PC-3 (cell line): ENCODE measurements at regions not wholly inside any gene's neighbourhood (a gene's known extent, or its start where the extent isn't known, plus 50 kb on each side); places are given as distances from the start of the nearest gene placed in this dataset.

Source experiments
- ATAC-seq: fragments of 200-7000 bp; cut with Tn5 transposase; 2 replicates; pipeline ENCODE4 v1.9.1; 2020; ENCODE audit warnings: mild to moderate bottlenecking, moderate library complexity
- BruUV-seq: library from RNA; stranded (reverse); fragments of 400-500 nt; replicated peaks from 2 replicates; lab custom pipeline; 2021; lab: Mats Ljungman, UMichigan
- CTCF ChIA-PET: fragments of 300-600 bp; sonication (Branson Sonifier 250); formaldehyde crosslinking; loops from one replicate; lab custom pipeline; 2022; ENCODE audit warnings: antibody characterized with exemption; lab: Charles Lee
- POLR2A ChIA-PET: fragments of 300-600 bp; sonication (Branson Sonifier 250); formaldehyde crosslinking; loops from one replicate; lab custom pipeline; 2022; ENCODE audit warnings: antibody characterized with exemption; ENCODE audit not compliant: unreplicated experiment; lab: Charles Lee
- DNase-seq: peaks from one replicate; pipeline ENCODE4 v3.0.0-alpha.2; 2015
- H2AFZ ChIP-seq: fragments of 300-600 bp; sonication (generic); 2 replicates; pipeline ENCODE4 v1.6.0; 2016; ENCODE audit warnings: antibody characterized with exemption, low read length
- H3F3A ChIP-seq: fragments of 300-600 bp; sonication (generic); one replicate; pipeline ENCODE4 v1.6.0; 2017; ENCODE audit warnings: antibody characterized with exemption, low read length, control low read depth, mild to moderate bottlenecking; ENCODE audit not compliant: unreplicated experiment
- H3K27ac ChIP-seq: fragments of 300-600 bp; sonication (generic); 2 replicates; pipeline ENCODE4 v1.5.1; 2016; ENCODE audit warnings: mild to moderate bottlenecking, low read length
- H3K27me3 ChIP-seq: fragments of 300-600 bp; sonication (generic); 2 replicates; pipeline ENCODE4 v1.6.1; 2016; ENCODE audit warnings: low read length, mixed read lengths
- H3K36me3 ChIP-seq: fragments of 300-600 bp; sonication (generic); 2 replicates; pipeline ENCODE4 v1.6.1; 2016; ENCODE audit warnings: low read depth, mixed run types, low read length, mixed read lengths
- H3K4me1 ChIP-seq: fragments of 300-600 bp; sonication (generic); 2 replicates; pipeline ENCODE4 v1.5.1; 2016; ENCODE audit warnings: low read length; ENCODE audit not compliant: insufficient read depth
- H3K4me2 ChIP-seq: fragments of 300-600 bp; sonication (generic); 2 replicates; pipeline ENCODE4 v1.6.0; 2016; ENCODE audit warnings: low read length
- H3K4me3 ChIP-seq: fragments of 300-600 bp; sonication (generic); 2 replicates; pipeline ENCODE4 v1.5.1; 2016; ENCODE audit warnings: mild to moderate bottlenecking, low read length, mixed read lengths
- H3K79me2 ChIP-seq: fragments of 300-600 bp; sonication (generic); 2 replicates; pipeline ENCODE4 v1.6.1; 2017; ENCODE audit warnings: low read length, mixed read lengths
- H3K9ac ChIP-seq: fragments of 300-600 bp; sonication (generic); 2 replicates; pipeline ENCODE4 v1.6.0; 2016; ENCODE audit warnings: mild to moderate bottlenecking, low read length
- H3K9me2 ChIP-seq: fragments of 300-600 bp; sonication (generic); replicated peaks from 2 replicates; pipeline ENCODE4 v1.6.1; 2016; ENCODE audit warnings: mixed run types, low read length, mixed read lengths
- H3K9me3 ChIP-seq: fragments of 300-600 bp; sonication (generic); 2 replicates; pipeline ENCODE4 v1.6.1; 2016; ENCODE audit warnings: low read length, mixed read lengths
- H4K20me1 ChIP-seq: fragments of 300-600 bp; sonication (generic); 2 replicates; pipeline ENCODE4 v1.6.1; 2016; ENCODE audit warnings: low read length, mixed read lengths
- CTCF ChIP-seq: fragments of 300-600 bp; sonication (generic); conservative IDR thresholded peaks from 2 replicates; pipeline ENCODE4 v1.5.1; 2017; ENCODE audit warnings: antibody characterized with exemption, low read depth, mild to moderate bottlenecking, low read length
- EZH2 ChIP-seq: fragments of 300-600 bp; sonication (generic); IDR thresholded peaks from one replicate; pipeline ENCODE4 v1.6.1; 2017; ENCODE audit warnings: antibody characterized with exemption, mild to moderate bottlenecking, low read length; ENCODE audit not compliant: unreplicated experiment
- EZH2phosphoT487 ChIP-seq: fragments of 300-600 bp; sonication (generic); IDR thresholded peaks from 2 replicates; pipeline ENCODE4 v1.6.1; 2018; ENCODE audit warnings: mild to moderate bottlenecking, antibody characterized with exemption, low read length, borderline replicate concordance
- intact Hi-C: fragments of 100-400 bp; cut with micrococcal nuclease; formaldehyde crosslinking; loops from 2 replicates; pipeline ENCODE4 v1.9.0; 2023

- Histone ChIP-seq H3K9ac (no peak overlapping the region), H3K9me2 (no peaks in the 10 kb centered on the region), H3K79me2 (no peaks in the 10 kb centered on the region), H3K4me2 (no peak overlapping the region), H3K36me3 (no peaks in the 10 kb centered on the region), H3K9me3 (no peaks in the 10 kb centered on the region), H3K4me1 (peaks cover 10% of the 10 kb centered on the region; the same call in 1 of the 2 replicates), H3K27ac (no peak overlapping the region), H3K27me3 (no peaks in the 10 kb centered on the region), H4K20me1 (no peaks in the 10 kb centered on the region), H3F3A (no peaks in the 10 kb centered on the region), H2AFZ (no peak overlapping the region), H3K4me3 (no peak overlapping the region)
- CTCF ChIA-PET = no interaction called here
- intact Hi-C loops = loop anchor here (10.0 kb wide), 1 partner anchor 104 kb away; no protein-coding TSS in a partner anchor
- BruUV-seq = no TSS peak
- ATAC-seq = peak; percentile 70
- POLR2A ChIA-PET = interaction anchor here (0.7 kb wide), 2 partner anchors 344 to 1620 kb away, joined by 3 to 5 read pairs; no protein-coding TSS in a partner anchor
- TF ChIP-seq CTCF = no peak
- TF ChIP-seq EZH2 = no peak
- TF ChIP-seq EZH2phosphoT487 = no peak
- peak; percentile 63 for DNase-seq
These were observed 190.7 kb downstream of the FOXL1 start for GRCh38 chr16:86768999-86769398.

- no peaks in the 10 kb centered on the region for H3K27me3 ChIP-seq
- H3K79me2 ChIP-seq = no peaks in the 10 kb centered on the region
- no peak overlapping the region for H3K4me3 ChIP-seq
- no TSS peak for BruUV-seq
- H3K4me2 ChIP-seq = no peak overlapping the region
- no peaks in the 10 kb centered on the region for H3K9me3 ChIP-seq
- intact Hi-C loops = no loop called here
- no peaks in the 10 kb centered on the region for H3F3A ChIP-seq
- no peak for DNase-seq
- no peaks in the 10 kb centered on the region for H3K36me3 ChIP-seq
- no peak overlapping the region for H3K27ac ChIP-seq
- no peak overlapping the region for H3K9ac ChIP-seq
- peaks cover 10% of the 10 kb centered on the region; the same call in 1 of the 2 replicates for H3K4me1 ChIP-seq
- POLR2A ChIA-PET = no interaction called here
- no peak for ATAC-seq
- no peaks in the 10 kb centered on the region for H4K20me1 ChIP-seq
- TF ChIP-seq EZH2phosphoT487 = no peak
- TF ChIP-seq EZH2 = no peak
- no peak for TF ChIP-seq CTCF
- H3K9me2 ChIP-seq = no peaks in the 10 kb centered on the region
- CTCF ChIA-PET = no interaction called here
- H2AFZ ChIP-seq = no peak overlapping the region
These were observed 193.4 kb downstream of the FOXL1 start for GRCh38 chr16:86771506-86772460.
